Body of pancreas (tissue), 4 donors: ENCODE measurements at regions not wholly inside any gene's neighbourhood (a gene's known extent, or its start where the extent isn't known, plus 50 kb on each side); places are given as distances from the start of the nearest gene placed in this dataset.

Experiments used
- ATAC-seq: fragments of 150-250 bp; one replicate; pipeline ENCODE4 v1.9.1; 2016
- DNase-seq, 4 donors: peaks; one replicate each; pipeline ENCODE4 v3.0.0-alpha.2; 2019
- H3K27ac ChIP-seq, 4 donors: fragments of 200-600 bp; sonication (generic); 1 replicate in 3 of 4; 2 replicates in 1 of 4; pipeline versions ENCODE4 v1.5.1 to v1.6.1; 2016 to 2019; ENCODE audit warnings: mild to moderate bottlenecking in 1 of 4, mixed read lengths in 1 of 4, moderate library complexity in 1 of 4
- H3K27me3 ChIP-seq, 2 donors: fragments of 200-600 bp; sonication (generic); one replicate each; pipeline ENCODE4 v1.6.0; 2016; ENCODE audit warnings: mild to moderate bottlenecking in 1 of 2
- H3K36me3 ChIP-seq, 2 donors: fragments of 200-600 bp; sonication (generic); replicated peaks in 1 of 2; 2 replicates each; pipeline ENCODE4 v1.5.1; 2016; ENCODE audit warnings: low read depth in 2 of 2; ENCODE audit not compliant: insufficient read depth in 1 of 2
- H3K4me1 ChIP-seq: fragments of 200-600 bp; sonication (generic); one replicate; pipeline ENCODE4 v1.6.0; 2016
- H3K4me3 ChIP-seq, 2 donors: fragments of 200-600 bp; sonication (generic); 1 replicate in 1 of 2; 2 replicates in 1 of 2; pipeline ENCODE4 v1.5.1; 2016 to 2019
- H3K9me3 ChIP-seq, 3 donors: fragments of 200-600 bp; sonication (generic); 1 replicate in 2 of 3; 2 replicates in 1 of 3; pipeline ENCODE4 v1.5.1; 2016
- CTCF ChIP-seq, 7 experiments: fragments of 450-650 bp in 4 of 7; fragments of 200-600 bp in 3 of 7; sonication (generic) in 3 of 7; IDR thresholded peaks; one replicate each; pipeline ENCODE4 v1.5.1; 2016 to 2019; ENCODE audit warnings: antibody characterized with exemption in 7 of 7
- POLR2A ChIP-seq, 3 donors: fragments of 450-650 bp; IDR thresholded peaks; one replicate each; pipeline ENCODE4 v1.6.1; 2016; ENCODE audit warnings: antibody characterized with exemption in 3 of 3, mild to moderate bottlenecking in 2 of 3
- WGBS, 2 donors: methylation state at CpG; one replicate each; pipeline ENCODE4 v1.1.5; 2017; 5-methylcytosine and 5-hydroxymethylcytosine counted together
- intact Hi-C: fragments of 100-400 bp; cut with DNase I; formaldehyde crosslinking; loops from one replicate; pipeline ENCODE4 v1.15.1; 2023

- DNase-seq (no peak), ATAC-seq (no peak)
- no peaks in the 10 kb centered on the region for H3K4me1 ChIP-seq
- intact Hi-C loops: no loop called here
- H3K9me3 ChIP-seq: no peaks in the 10 kb centered on the region
- TF ChIP-seq POLR2A (IDR thresholded peaks at IDR 0.05) (no peak), CTCF (IDR thresholded peaks at IDR 0.05) (no peak)
- H3K27ac ChIP-seq: no peak overlapping the region
- no peaks in the 10 kb centered on the region for H3K27me3 ChIP-seq
- 81 to 89% methylated on average over 6 of the region's 6 CpGs for WGBS, 2 donors
- no peak overlapping the region for H3K4me3 ChIP-seq
- H3K36me3 ChIP-seq: no peaks in the 10 kb centered on the region
Measured at GRCh38 chr13:69566104-69566716, 541.4 kb upstream of the ATXN8OS start.

- ATAC-seq (no peak), DNase-seq (no peak)
- intact Hi-C loops: no loop called here
- no peaks in the 10 kb centered on the region for H3K4me1 ChIP-seq
- H3K27me3 ChIP-seq: no peaks in the 10 kb centered on the region
- H3K4me3 ChIP-seq: no peak overlapping the region
- H3K9me3 ChIP-seq: no peaks in the 10 kb centered on the region
- H3K27ac ChIP-seq: no peak overlapping the region
- TF ChIP-seq POLR2A (IDR thresholded peaks at IDR 0.05) (no peak), CTCF (IDR thresholded peaks at IDR 0.05) (peak in 3 of 7 experiments; percentile 20 to 24 (median 21))
- H3K36me3 ChIP-seq: no peaks in the 10 kb centered on the region
- 55 to 61% methylated on average over 4 of the region's 4 CpGs for WGBS, 2 donors
Measured at GRCh38 chr13:69565334-69565733, 542.3 kb upstream of the ATXN8OS start.

- TF ChIP-seq CTCF (IDR thresholded peaks at IDR 0.05): no peak
- TF ChIP-seq POLR2A (IDR thresholded peaks at IDR 0.05): no peak
- no peak overlapping the region for H3K4me3 ChIP-seq
- no peaks in the 10 kb centered on the region for H3K36me3 ChIP-seq
- WGBS, 2 donors: 61 to 74% methylated on average over 5 of the region's 5 CpGs
- no peaks in the 10 kb centered on the region for H3K4me1 ChIP-seq
- no peak for DNase-seq
- no peak overlapping the region for H3K27ac ChIP-seq
- no peaks in the 10 kb centered on the region for H3K9me3 ChIP-seq
- intact Hi-C loops: no loop called here
- no peaks in the 10 kb centered on the region for H3K27me3 ChIP-seq
- no peak for ATAC-seq
Measured at GRCh38 chr13:69556540-69557196, 551.0 kb upstream of the ATXN8OS start.

GRCh38 chr13:69553976-69554375 is 553.6 kb upstream of the ATXN8OS start:
- Histone ChIP-seq H3K4me1 (no peaks in the 10 kb centered on the region), H3K27ac (no peak overlapping the region), H3K9me3 (no peaks in the 10 kb centered on the region), H3K36me3 (no peaks in the 10 kb centered on the region), H3K4me3 (no peak overlapping the region), H3K27me3 (no peaks in the 10 kb centered on the region)
- DNase-seq (no peak), ATAC-seq (no peak)
- TF ChIP-seq POLR2A (IDR thresholded peaks at IDR 0.05): no peak
- no peak for TF ChIP-seq CTCF (IDR thresholded peaks at IDR 0.05)
- WGBS, 2 donors: 74 to 77% methylated on average over 2 of the region's 2 CpGs
- intact Hi-C loops: no loop called here

GRCh38 chr13:69551193-69551592 is 556.4 kb upstream of the ATXN8OS start:
- H3K27me3 ChIP-seq: no peaks in the 10 kb centered on the region
- TF ChIP-seq POLR2A (IDR thresholded peaks at IDR 0.05): no peak
- TF ChIP-seq CTCF (IDR thresholded peaks at IDR 0.05): no peak
- intact Hi-C loops: no loop called here
- DNase-seq (no peak), ATAC-seq (no peak)
- WGBS, 2 donors: 66 to 95% methylated on average over 2 of the region's 2 CpGs
- H3K4me1 ChIP-seq: no peaks in the 10 kb centered on the region
- H3K27ac ChIP-seq: no peak overlapping the region
- H3K36me3 ChIP-seq: no peaks in the 10 kb centered on the region
- H3K9me3 ChIP-seq: no peaks in the 10 kb centered on the region
- no peak overlapping the region for H3K4me3 ChIP-seq
